ENCODE measurements at regions not wholly inside any gene's neighbourhood (a gene's known extent, or its start where the extent isn't known, plus 50 kb on each side); places are given as distances from the start of the nearest gene placed in this dataset.

DNA sequence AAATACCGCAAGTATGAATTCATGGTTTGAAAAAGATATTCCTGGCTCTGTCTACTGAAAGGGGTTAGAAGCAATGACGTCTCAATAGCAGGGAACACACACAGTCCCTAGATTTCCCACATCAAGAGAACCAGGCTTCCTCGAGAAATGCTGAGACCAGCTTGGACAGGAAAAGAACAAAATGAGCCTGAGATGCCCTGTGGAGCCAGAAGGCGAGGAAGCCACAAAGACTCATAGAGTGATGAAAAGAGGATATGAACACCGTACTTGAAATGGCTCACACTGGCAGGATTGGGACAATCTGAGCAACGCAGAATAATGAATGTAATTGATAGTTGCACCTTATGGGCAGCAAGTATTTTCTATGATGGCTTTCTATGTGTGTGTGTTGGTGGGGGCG is 302.4 kb upstream of the ATP10A start:
- H3K9me2 ChIP-seq (ENCODE audit: insufficient read depth, low read length): no peaks in the 10 kb centered on the region
- no peaks in the 10 kb centered on the region for H3F3A ChIP-seq (ENCODE audit: insufficient read depth, low read length, poor library complexity, severe bottlenecking)
- no peaks in the 10 kb centered on the region for H3K9me3 ChIP-seq (ENCODE audit: low read length)
- no peaks in the 10 kb centered on the region for H3K79me2 ChIP-seq (replicated peaks; ENCODE audit: insufficient read depth, low read length)
- no peaks in the 10 kb centered on the region for H3K27me3 ChIP-seq (ENCODE audit: insufficient read depth, low read depth, low read length)
- no peak overlapping the region for H3K27ac ChIP-seq (ENCODE audit: low read length)
- H3K4me3 ChIP-seq (ENCODE audit: low read length): no peak overlapping the region
- H2AFZ ChIP-seq (ENCODE audit: low read depth, low read length): no peak overlapping the region
- no peaks in the 10 kb centered on the region for H3K36me3 ChIP-seq (ENCODE audit: insufficient read depth, low read length)
- TF ChIP-seq, protein P1, sequence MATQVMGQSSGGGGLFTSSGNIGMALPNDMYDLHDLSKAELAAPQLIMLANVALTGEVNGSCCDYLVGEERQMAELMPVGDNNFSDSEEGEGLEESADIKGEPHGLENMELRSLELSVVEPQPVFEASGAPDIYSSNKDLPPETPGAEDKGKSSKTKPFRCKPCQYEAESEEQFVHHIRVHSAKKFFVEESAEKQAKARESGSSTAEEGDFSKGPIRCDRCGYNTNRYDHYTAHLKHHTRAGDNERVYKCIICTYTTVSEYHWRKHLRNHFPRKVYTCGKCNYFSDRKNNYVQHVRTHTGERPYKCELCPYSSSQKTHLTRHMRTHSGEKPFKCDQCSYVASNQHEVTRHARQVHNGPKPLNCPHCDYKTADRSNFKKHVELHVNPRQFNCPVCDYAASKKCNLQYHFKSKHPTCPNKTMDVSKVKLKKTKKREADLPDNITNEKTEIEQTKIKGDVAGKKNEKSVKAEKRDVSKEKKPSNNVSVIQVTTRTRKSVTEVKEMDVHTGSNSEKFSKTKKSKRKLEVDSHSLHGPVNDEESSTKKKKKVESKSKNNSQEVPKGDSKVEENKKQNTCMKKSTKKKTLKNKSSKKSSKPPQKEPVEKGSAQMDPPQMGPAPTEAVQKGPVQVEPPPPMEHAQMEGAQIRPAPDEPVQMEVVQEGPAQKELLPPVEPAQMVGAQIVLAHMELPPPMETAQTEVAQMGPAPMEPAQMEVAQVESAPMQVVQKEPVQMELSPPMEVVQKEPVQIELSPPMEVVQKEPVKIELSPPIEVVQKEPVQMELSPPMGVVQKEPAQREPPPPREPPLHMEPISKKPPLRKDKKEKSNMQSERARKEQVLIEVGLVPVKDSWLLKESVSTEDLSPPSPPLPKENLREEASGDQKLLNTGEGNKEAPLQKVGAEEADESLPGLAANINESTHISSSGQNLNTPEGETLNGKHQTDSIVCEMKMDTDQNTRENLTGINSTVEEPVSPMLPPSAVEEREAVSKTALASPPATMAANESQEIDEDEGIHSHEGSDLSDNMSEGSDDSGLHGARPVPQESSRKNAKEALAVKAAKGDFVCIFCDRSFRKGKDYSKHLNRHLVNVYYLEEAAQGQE (IDR thresholded peaks at IDR 0.05; ENCODE audit: borderline replicate concordance): no peak
- TF ChIP-seq, protein P2, sequence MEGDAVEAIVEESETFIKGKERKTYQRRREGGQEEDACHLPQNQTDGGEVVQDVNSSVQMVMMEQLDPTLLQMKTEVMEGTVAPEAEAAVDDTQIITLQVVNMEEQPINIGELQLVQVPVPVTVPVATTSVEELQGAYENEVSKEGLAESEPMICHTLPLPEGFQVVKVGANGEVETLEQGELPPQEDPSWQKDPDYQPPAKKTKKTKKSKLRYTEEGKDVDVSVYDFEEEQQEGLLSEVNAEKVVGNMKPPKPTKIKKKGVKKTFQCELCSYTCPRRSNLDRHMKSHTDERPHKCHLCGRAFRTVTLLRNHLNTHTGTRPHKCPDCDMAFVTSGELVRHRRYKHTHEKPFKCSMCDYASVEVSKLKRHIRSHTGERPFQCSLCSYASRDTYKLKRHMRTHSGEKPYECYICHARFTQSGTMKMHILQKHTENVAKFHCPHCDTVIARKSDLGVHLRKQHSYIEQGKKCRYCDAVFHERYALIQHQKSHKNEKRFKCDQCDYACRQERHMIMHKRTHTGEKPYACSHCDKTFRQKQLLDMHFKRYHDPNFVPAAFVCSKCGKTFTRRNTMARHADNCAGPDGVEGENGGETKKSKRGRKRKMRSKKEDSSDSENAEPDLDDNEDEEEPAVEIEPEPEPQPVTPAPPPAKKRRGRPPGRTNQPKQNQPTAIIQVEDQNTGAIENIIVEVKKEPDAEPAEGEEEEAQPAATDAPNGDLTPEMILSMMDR (IDR thresholded peaks at IDR 0.05; ENCODE audit: poor library complexity, severe bottlenecking): no peak
- no peak for TF ChIP-seq TAF1 (IDR thresholded peaks at IDR 0.05; ENCODE audit: low read depth)
- no peak for TF ChIP-seq EZH2 (IDR thresholded peaks at IDR 0.05; ENCODE audit: borderline replicate concordance, insufficient read depth, low read length, poor library complexity, severe bottlenecking)
- no peak for TF ChIP-seq SMC3 (conservative IDR thresholded peaks at IDR 0.05; ENCODE audit: poor library complexity)
- TF ChIP-seq RAD21 (conservative IDR thresholded peaks at IDR 0.05): no peak
- TF ChIP-seq POLR2AphosphoS5 (IDR thresholded peaks at IDR 0.05): no peak
- no peak for TF ChIP-seq MXI1 (conservative IDR thresholded peaks at IDR 0.05; ENCODE audit: poor library complexity, severe bottlenecking)
- TF ChIP-seq EP300 (conservative IDR thresholded peaks at IDR 0.05; ENCODE audit: poor library complexity, severe bottlenecking): no peak
- no peaks in the 10 kb centered on the region for H4K20me1 ChIP-seq (ENCODE audit: insufficient read depth)
- H3K4me2 ChIP-seq (ENCODE audit: low read length): no peak overlapping the region
- no peak overlapping the region for H3K9ac ChIP-seq (ENCODE audit: low read length)

DNA sequence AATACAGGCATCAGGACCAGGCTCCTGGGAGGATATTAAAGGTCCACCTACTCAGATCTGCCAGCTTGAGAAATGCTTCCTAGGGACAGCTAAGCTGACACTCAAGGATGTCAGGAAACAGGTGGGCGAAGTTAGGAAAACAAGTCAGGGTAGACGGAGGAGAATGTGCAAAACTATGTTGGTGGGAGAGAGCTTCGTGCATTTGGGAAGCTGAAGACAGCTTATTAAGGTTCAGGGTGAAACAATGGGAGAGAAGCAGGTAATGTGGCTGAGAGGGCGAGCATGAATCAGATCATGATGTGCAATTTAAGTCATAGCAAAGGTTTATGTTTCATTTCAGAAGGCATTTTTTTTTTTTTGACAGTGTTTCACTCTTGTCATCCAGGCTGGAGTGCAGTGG is 297.2 kb upstream of the ATP10A start:
- H3K79me2 ChIP-seq (replicated peaks; ENCODE audit: insufficient read depth, low read length): no peaks in the 10 kb centered on the region
- no peaks in the 10 kb centered on the region for H3K27me3 ChIP-seq (ENCODE audit: insufficient read depth, low read depth, low read length)
- no peak overlapping the region for H3K9ac ChIP-seq (ENCODE audit: low read length)
- no peak overlapping the region for H3K4me2 ChIP-seq (ENCODE audit: low read length)
- H3K27ac ChIP-seq (ENCODE audit: low read length): no peak overlapping the region
- H3F3A ChIP-seq (ENCODE audit: insufficient read depth, low read length, poor library complexity, severe bottlenecking): no peaks in the 10 kb centered on the region
- H3K9me3 ChIP-seq (ENCODE audit: low read length): no peaks in the 10 kb centered on the region
- H4K20me1 ChIP-seq (ENCODE audit: insufficient read depth): no peaks in the 10 kb centered on the region
- H2AFZ ChIP-seq (ENCODE audit: low read depth, low read length): no peak overlapping the region
- H3K9me2 ChIP-seq (ENCODE audit: insufficient read depth, low read length): no peaks in the 10 kb centered on the region
- H3K4me3 ChIP-seq (ENCODE audit: low read length): no peak overlapping the region
- TF ChIP-seq EP300 (conservative IDR thresholded peaks at IDR 0.05; ENCODE audit: poor library complexity, severe bottlenecking) (no peak), POLR2AphosphoS5 (IDR thresholded peaks at IDR 0.05) (no peak), EZH2 (IDR thresholded peaks at IDR 0.05; ENCODE audit: borderline replicate concordance, insufficient read depth, low read length, poor library complexity, severe bottlenecking) (no peak), TAF1 (IDR thresholded peaks at IDR 0.05; ENCODE audit: low read depth) (no peak), SMC3 (conservative IDR thresholded peaks at IDR 0.05; ENCODE audit: poor library complexity) (no peak), RAD21 (conservative IDR thresholded peaks at IDR 0.05) (no peak), MXI1 (conservative IDR thresholded peaks at IDR 0.05; ENCODE audit: poor library complexity, severe bottlenecking) (no peak)
- TF ChIP-seq, protein P2 (IDR thresholded peaks at IDR 0.05; ENCODE audit: poor library complexity, severe bottlenecking): no peak
- TF ChIP-seq, protein P1 (IDR thresholded peaks at IDR 0.05; ENCODE audit: borderline replicate concordance): no peak
- no peaks in the 10 kb centered on the region for H3K36me3 ChIP-seq (ENCODE audit: insufficient read depth, low read length)

Data from neural cell (in vitro differentiated cells).